NCI-H524 (cell line): ENCODE measurements at regions not wholly inside any gene's neighbourhood (a gene's known extent, or its start where the extent isn't known, plus 50 kb on each side); places are given as distances from the start of the nearest gene placed in this dataset.
"Not testable (repeated sequence)": the region's sequence is repeated elsewhere in the genome, so short reads cannot be mapped to it uniquely, and the experiment has no call there.

Source experiments
- DNase-seq, 2 experiments: peaks; one replicate each; lab custom pipeline; 2025; lab: John Stamatoyannopoulos, UW

GRCh38 chr5:125856949-125857348 is 566.3 kb upstream of the GRAMD2B start:
- DNase-seq: no peak

GRCh38 chr5:125863579-125863978 is 559.6 kb upstream of the GRAMD2B start:
- DNase-seq: no peak

GRCh38 chr5:125865166-125865815 is 557.9 kb upstream of the GRAMD2B start:
- no peak for DNase-seq

GRCh38 chr5:125868036-125868435 is 555.2 kb upstream of the GRAMD2B start:
- DNase-seq: no peak

GRCh38 chr5:125870256-125870655 is 553.0 kb upstream of the GRAMD2B start:
- DNase-seq: peak; percentile 67 to 96

- DNase-seq: no peak
Measured at GRCh38 chr5:125874057-125874456, 549.2 kb upstream of the GRAMD2B start.

GRCh38 chr5:125874717-125875116 is 548.5 kb upstream of the GRAMD2B start:
- DNase-seq: no peak

- no peak for DNase-seq
Measured at GRCh38 chr5:125877248-125877647, 546.0 kb upstream of the GRAMD2B start.

GRCh38 chr5:125882061-125882460 is 541.1 kb upstream of the GRAMD2B start:
- no peak for DNase-seq

GRCh38 chr5:125883223-125883622 is 540.0 kb upstream of the GRAMD2B start:
- DNase-seq: no peak

GRCh38 chr5:125888358-125888757 is 534.9 kb upstream of the GRAMD2B start:
- DNase-seq: no peak

GRCh38 chr5:125890511-125890931 is 532.7 kb upstream of the GRAMD2B start:
- DNase-seq: no peak

GRCh38 chr5:125891061-125891725 is 532.0 kb upstream of the GRAMD2B start:
- no peak for DNase-seq

GRCh38 chr5:125894383-125894782 is 528.8 kb upstream of the GRAMD2B start:
- no peak for DNase-seq

GRCh38 chr5:125896368-125896767 is 526.8 kb upstream of the GRAMD2B start:
- DNase-seq: no peak

GRCh38 chr5:125897089-125897488 is 526.1 kb upstream of the GRAMD2B start:
- DNase-seq: no peak

GRCh38 chr5:125898851-125899405 is 524.3 kb upstream of the GRAMD2B start:
- no peak for DNase-seq

- no peak for DNase-seq
Measured at GRCh38 chr5:125912028-125912427, 511.2 kb upstream of the GRAMD2B start.

- DNase-seq: no peak
Measured at GRCh38 chr5:125913200-125913599, 510.0 kb upstream of the GRAMD2B start.

GRCh38 chr5:125914471-125914870 is 508.7 kb upstream of the GRAMD2B start:
- DNase-seq: no peak

GRCh38 chr5:125923958-125924357 is 499.3 kb upstream of the GRAMD2B start:
- not testable (repeated sequence) for DNase-seq

GRCh38 chr5:125926172-125926571 is 497.0 kb upstream of the GRAMD2B start:
- no peak for DNase-seq

- DNase-seq: no peak
Measured at GRCh38 chr5:125928663-125929062, 494.5 kb upstream of the GRAMD2B start.
